PFSK-1 (cell line): ENCODE measurements at regions not wholly inside any gene's neighbourhood (a gene's known extent, or its start where the extent isn't known, plus 50 kb on each side); places are given as distances from the start of the nearest gene placed in this dataset.

Source experiments
- FOXP2 ChIP-seq: optimal IDR thresholded peaks from 2 replicates; pipeline ENCODE3; 2011; ENCODE audit warnings: borderline replicate concordance, control low read depth, inconsistent platforms; ENCODE audit not compliant: insufficient read depth; ENCODE audit errors: extremely low read length, extremely low read depth
- POLR2AphosphoS5 ChIP-seq: IDR thresholded peaks from 2 replicates; pipeline ENCODE4 v1.6.1; 2012; ENCODE audit warnings: low read depth, mild to moderate bottlenecking, control low read depth, low read length, moderate library complexity
- REST ChIP-seq, 2 experiments: IDR thresholded peaks; 2 replicates each; pipeline versions ENCODE4 v1.6.1 to v1.8.0; 2011 to 2012; ENCODE audit warnings: low read depth in 2 of 2, low read length in 2 of 2, control low read depth in 1 of 2, inconsistent platforms in 1 of 2, mild to moderate bottlenecking in 1 of 2, moderate library complexity in 1 of 2; ENCODE audit not compliant: insufficient read depth in 1 of 2
- SIN3A ChIP-seq: IDR thresholded peaks from 2 replicates; pipeline ENCODE4 v1.6.1; 2012; ENCODE audit warnings: mild to moderate bottlenecking, low read length, moderate library complexity, borderline replicate concordance; ENCODE audit not compliant: insufficient read depth
- TAF1 ChIP-seq: IDR thresholded peaks from 2 replicates; pipeline ENCODE4 v1.6.1; 2012; ENCODE audit warnings: low read length, control low read depth, borderline replicate concordance; ENCODE audit not compliant: insufficient read depth

GRCh38 chr4:123345137-123345934 lies 51.3 kb upstream of the SPRY1 start:
- TF ChIP-seq SIN3A (no peak), FOXP2 (no peak), REST (IDR thresholded peaks at IDR 0.05; ENCODE audit: insufficient read depth in 1 of 2, low read depth in 2 of 2, low read length in 2 of 2) (no peak), TAF1 (no peak), POLR2AphosphoS5 (no peak)

GRCh38 chr4:123345935-123346300 lies 50.7 kb upstream of the SPRY1 start:
- TF ChIP-seq POLR2AphosphoS5, result no peak
- no peak for TF ChIP-seq SIN3A
- TF ChIP-seq FOXP2, result no peak
- no peak for TF ChIP-seq REST (IDR thresholded peaks at IDR 0.05; ENCODE audit: insufficient read depth in 1 of 2, low read depth in 2 of 2, low read length in 2 of 2)
- TF ChIP-seq TAF1, result no peak

- TF ChIP-seq FOXP2 (no peak), TAF1 (no peak), SIN3A (no peak), REST (IDR thresholded peaks at IDR 0.05; ENCODE audit: insufficient read depth in 1 of 2, low read depth in 2 of 2, low read length in 2 of 2) (no peak), POLR2AphosphoS5 (no peak)
These were observed 50.2 kb upstream of the SPRY1 start for GRCh38 chr4:123346330-123346940.
